Stimulated activated CD8-positive, alpha-beta memory T cell treated with anti-CD3 and anti-CD28 coated beads, Interleukin-7, amount 100 ng/mL, for 24 hours (primary cell): ENCODE measurements at regions not wholly inside any gene's neighbourhood (a gene's known extent, or its start where the extent isn't known, plus 50 kb on each side); places are given as distances from the start of the nearest gene placed in this dataset.
"Not testable (repeated sequence)": the region's sequence is repeated elsewhere in the genome, so short reads cannot be mapped to it uniquely, and the experiment has no call there.

Source experiments
- DNase-seq: peaks from one replicate; pipeline ENCODE4 v3.0.0-alpha.2; 2020; ENCODE audit warnings: low read depth

DNA sequence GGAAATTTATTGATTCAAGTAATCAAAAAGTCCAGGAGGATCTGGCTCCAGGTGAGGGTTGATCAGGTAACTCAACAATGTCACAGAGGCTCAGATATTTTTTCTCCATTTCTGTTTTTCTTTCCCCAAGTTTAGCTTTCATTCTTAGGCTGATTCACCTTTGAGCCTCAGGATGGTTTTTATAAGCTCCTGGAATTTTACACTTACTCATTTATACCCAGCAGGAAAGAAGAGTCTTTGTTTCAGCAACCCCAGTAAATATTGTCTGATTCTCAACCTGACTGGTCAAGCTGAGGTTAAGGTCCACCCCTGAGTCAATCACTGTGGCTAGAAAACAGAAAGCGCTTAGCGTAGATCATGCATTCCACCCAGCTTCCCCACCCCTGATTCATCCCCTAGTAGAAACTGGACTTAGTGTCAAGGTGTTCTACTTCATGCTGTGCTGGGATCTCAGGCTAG is 500.6 kb downstream of the KIF4B start:
- DNase-seq: no peak

DNA sequence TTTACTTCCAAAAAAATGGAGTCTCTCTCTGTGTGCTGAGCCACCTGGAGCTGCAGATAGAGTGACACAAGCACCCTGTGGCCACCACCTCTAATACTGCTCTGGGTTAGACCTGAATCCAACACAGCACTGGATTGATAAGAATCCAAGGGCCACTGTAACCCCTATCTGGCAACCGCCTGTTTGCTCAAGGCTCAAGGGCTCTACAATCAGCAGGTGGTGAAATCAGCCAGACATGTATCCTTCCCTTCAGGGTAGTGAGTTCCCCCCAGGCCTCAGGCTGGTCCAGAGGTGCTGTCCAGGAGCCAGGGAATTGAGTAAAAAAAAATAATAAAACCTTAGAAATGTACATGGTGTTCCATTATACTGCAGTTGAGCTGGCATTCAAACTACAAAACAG is 509.0 kb downstream of the KIF4B start:
- no peak for DNase-seq

DNA sequence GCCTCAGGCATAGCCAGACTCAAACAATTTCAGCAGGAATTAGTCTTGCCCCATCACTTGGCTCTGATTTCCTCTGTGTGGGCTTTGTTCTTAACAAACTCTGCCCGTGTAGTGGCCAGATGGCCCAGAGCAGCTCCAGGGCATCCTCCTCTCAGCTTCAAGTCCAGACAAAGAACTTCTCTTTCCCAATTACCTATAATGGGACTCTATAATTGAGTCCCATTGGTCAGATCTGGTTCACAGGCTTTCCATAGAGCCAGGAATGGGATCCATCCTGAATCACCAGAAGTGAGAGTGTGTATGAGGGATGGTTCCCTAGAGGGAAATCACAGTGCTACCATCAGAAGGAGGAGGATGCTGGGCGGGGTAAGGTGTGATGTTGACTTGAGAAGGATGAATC is 515.8 kb downstream of the KIF4B start:
- DNase-seq: no peak

DNA sequence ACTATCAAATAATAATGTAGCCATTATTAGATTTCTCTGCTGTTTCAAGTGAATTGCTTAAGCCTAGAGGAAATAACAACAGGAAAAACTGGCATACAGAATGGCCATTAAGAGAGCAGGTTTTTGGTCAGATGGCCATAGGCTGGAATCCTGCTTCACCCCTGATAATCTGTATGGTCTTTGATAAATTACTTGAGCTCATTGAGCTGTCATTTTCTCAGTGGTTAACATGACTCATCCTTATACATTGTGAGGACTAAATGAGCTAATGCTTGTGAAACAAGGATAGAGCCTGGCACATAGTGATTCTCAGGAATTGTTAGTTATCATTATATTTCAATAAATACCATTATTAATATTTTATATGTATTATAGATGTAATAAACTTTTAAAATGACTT is 516.5 kb downstream of the KIF4B start:
- DNase-seq: no peak

DNA sequence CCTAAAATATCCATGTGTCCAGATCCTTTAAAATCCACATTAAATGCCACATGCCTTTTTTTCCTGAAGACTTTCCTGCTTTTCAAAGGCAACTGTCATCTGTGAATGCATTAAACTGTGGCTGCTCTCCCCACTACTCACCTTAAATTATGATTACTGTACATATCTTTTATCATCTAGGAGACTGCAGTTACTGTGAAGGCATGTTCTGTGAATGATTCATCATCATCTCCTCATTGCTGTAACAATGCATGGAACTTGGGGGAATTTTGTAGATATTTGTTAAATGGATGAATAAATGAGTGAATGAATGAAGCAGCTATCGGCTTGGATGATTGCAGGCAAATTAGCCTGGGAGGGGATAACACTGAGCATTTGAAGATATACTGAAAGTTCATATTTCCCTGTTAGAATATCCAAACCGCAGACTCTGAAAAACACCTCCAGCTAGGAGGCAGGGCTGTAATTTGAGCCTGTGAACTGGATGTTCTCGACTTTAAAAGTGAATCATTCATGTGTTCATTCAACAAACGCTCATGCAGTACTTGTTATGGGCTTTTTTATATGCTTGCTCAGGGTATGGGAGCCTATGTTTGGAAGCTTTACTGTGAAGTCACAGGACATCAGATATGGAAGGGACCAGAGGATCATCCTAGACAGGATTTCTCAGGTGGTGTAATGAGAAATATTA is 519.2 kb downstream of the KIF4B start:
- no peak for DNase-seq

DNA sequence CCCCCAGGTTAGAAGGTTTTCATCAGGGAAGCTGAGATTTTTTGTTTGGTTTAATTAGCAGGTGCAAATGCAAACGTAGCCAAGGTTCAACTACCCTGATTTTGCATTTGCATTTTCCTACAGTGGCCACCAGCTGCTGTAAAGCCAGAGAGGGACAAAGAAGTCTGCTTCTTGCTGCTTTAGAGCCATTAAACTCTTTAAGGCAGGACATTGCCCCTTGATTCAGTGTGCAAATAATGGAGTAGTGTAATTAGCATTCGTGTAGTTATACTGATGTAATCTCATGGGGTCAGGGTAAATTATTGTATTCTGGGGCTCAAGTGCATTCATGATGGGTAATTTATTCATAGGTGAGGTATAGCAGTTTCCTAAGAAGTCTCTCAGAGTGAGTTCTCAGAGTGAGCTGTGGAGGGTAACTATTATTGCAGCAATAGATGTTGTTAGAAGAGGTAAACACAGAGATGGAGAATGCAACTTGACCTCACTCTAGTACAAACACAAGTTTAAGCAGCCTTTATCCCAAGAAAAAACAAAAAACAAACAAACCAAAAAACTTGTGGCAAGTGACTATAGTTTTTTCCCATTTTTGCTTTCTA is 526.5 kb downstream of the KIF4B start:
- no peak for DNase-seq

DNA sequence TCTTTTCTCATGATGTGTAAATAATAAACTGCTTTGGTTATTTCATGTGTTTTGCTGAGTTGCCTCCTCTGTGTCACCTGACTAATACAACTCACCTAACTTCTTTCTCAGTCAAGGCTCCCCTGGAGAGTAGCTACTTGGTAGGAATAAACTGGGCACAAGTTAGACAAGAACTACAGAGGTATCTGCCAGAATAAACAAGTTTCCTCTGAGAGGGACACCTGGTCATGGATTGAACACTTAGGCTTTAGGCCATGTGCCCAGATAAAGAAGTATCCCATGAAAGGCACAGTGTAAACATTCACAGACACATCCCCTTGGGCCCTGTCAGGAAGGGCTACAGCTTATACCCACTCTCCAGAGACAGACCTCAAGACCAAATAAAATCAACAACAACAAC is 532.5 kb downstream of the KIF4B start:
- DNase-seq: no peak

DNA sequence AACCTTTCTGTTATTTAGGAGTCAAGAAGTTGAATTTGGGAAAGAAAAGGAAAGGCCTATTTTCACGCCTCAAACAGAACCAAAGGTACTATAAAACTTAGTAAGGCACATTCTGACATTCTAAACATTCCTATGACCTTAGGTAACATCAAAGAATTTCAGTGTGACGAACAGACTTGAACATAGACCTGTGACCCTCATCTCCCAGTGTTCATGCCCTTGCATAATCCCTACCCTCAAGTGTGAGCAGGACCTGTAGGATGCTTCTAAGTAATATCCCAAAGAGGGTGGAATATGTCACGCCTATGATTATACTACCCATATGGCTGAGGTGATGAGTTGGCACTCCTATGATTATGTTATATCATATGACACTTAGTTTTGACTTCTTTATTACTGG is 540.9 kb downstream of the KIF4B start:
- DNase-seq: no peak

DNA sequence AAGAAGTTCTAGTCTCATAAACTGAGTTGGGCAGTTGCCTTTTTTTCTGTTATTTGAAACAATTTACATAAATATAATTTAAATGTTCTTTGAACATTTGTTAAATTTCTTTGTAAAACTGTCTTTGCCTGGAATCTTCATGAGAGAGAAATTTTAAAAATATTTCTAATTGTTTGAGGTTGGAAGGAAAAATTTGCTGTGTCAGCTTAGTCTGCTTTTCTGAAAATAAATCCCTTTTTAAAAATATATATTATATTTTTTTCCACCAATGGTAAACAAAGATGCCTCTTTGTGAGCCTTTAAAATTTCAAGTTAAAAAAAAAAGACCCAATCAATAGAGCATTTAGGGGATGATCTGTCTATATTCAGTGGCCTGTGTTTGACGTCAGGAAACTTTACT is 542.7 kb downstream of the KIF4B start:
- DNase-seq: no peak

DNA sequence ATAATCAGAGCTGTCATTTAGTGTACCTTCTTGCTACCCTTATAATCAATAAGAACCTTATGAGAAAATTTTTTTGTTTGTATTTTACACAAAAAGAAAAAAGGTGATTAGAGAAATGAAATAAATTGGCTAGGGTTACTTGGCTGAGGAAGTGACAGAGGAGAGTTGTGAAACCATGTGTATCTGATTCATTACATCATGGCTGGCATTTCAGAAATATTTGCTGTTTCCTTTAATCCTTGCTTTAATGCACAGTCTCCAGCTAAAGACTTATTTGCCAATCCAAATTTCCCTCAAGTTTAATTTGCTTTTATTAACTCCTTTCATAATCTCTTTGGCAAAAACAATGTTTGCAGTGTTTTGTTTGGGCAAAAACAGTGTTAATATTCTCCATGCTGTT is 543.1 kb downstream of the KIF4B start:
- no peak for DNase-seq

DNA sequence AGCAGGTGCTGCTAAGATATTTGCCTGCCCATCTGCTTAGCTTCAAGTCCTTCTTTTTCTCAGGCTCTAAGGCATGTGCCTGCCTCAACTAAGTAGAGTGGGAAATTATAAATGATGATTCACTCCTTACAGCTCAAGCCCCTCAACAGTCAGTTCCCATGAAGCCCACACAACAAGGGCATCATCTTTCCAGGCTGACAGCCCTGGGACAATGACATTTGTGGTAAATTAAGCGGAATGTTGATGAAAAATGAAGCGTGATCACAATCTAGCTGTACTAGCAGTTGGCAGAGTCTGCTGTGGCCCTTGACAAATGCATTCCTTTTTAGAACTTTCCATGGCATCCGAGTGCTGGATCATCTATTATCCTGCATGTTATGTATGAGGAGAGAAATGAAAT is 548.6 kb downstream of the KIF4B start:
- no peak for DNase-seq

DNA sequence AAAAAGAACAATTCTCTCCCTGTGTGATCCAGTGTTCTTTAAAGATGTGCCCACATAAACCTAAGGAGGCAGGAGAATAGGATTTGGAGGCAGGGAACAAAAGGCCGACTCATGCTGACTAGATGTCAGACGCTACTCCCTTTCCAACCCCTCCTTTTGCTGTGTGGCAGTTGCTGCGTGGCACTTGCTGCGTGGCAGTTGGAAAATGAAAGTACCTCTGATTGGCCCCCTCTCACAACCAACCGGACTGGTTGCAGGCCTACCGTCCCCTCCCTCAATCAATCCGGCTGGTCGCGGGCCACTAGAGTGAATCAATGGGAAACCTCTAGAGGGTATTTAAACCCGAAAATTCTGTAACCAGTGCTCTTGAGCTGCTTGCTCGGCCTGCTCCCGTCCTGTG is 551.0 kb downstream of the KIF4B start:
- DNase-seq: no peak

DNA sequence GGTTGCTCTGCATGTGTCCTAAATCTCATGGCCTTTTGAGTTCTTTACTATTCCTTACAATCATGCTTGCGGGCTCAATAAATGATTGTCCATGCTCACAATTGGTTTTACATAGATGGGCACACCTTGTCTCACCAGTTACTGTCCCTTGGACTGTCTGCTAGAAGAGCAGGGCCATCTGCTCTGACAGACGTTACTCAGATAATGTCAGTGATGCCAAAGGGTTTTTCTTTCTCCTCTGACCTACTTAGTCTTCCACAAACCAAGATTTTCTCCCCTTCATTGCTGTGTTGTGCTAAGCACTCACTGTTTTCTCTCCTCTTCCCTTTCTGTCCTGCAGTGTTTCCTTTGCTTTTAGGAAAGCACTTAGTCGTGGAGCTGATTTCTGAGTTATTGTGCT is 562.3 kb downstream of the KIF4B start:
- no peak for DNase-seq

DNA sequence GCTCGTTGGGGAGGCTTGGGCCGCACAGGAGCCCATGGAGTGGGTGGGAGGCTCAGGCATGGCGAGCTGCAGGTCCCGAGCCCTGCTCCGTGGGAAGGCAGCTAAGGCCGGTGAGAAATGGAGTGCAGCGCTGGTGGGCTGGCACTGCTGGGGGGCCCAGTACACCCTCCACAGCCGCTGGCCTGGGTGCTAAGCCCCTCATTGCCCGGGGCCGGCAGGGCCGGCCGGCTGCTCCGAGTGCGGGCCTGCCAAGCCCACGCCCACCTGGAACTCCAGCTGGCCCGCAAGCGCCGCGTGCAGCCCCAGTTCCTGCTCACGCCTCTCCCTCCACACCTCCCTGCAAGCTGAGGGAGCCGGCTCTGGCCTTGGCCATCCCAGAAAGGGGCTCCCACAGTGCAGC is 573.3 kb downstream of the KIF4B start:
- not testable (repeated sequence) for DNase-seq

DNA sequence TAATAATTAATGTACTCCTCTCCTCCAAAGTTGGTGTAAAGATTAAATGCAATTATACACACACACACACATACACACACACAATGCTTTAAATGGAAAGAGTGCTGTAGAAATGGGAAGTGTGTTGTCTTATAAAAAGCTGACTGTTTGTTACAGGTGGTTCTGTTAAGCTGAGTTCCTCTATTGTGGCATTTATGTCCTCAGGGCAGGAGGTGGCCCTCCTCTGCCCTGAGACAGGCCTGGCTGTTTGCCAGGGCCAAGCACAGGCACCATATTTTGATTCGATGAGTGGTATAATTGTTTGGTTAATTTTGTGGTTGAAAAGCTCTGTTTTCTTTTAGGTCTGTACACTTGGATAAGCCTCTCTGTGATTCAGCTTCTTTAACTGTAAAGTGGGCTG is 573.9 kb downstream of the KIF4B start:
- DNase-seq: no peak

DNA sequence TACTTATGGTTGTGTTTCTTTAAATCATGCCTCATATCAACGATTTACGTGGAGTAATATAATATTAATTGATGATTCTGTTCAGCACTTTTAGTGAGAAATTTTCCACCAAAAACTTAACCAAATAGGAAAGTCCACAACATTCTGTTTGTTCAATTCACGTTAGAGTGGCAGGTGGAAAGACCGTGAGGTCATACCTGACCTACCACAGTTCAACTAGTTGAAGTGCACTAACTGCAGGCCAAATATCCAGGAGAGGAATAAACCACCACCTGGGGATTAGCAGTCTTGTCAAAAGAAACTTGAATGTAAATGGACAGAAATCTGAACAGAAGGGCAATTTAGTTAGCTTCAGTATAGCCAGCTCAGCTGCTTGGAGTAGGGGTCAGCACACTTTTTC is 577.7 kb downstream of the KIF4B start:
- no peak for DNase-seq

DNA sequence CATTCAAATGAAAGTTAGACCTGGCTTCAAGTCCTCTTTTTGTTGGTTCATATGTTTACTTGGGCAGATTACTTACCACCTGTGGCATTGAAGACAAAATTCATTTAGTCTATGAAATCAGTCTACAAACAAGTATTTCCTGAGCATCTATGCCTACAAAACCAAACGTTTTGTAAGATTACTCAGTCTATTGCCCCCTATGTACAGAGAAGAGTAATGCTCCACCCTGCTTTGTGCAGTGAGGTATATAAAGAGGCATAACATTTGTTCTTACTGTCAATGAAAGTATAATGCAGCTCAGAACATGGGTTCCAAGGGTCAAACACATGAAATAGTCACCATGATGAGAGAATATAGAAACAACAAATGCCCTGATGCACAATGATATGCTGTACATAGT is 580.7 kb downstream of the KIF4B start:
- DNase-seq: no peak

DNA sequence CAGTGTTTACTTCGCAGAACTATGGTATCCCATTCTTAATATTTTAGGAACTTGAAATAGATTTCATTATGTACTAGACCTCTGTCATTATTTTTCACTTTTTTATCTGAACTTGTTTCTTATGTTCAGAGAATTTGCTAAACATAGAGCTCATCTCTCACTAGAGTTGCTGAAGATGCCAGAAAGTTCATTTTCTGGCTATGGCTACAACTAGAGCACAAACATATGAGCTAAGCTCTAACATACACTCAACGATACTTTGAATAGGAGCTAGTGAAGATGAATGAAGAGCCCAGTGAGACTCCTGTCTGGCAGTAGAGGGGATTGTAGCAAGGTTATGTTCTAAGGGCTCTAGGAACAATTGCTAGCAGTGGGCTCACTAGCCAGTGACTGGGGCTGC is 582.2 kb downstream of the KIF4B start:
- DNase-seq: no peak

DNA sequence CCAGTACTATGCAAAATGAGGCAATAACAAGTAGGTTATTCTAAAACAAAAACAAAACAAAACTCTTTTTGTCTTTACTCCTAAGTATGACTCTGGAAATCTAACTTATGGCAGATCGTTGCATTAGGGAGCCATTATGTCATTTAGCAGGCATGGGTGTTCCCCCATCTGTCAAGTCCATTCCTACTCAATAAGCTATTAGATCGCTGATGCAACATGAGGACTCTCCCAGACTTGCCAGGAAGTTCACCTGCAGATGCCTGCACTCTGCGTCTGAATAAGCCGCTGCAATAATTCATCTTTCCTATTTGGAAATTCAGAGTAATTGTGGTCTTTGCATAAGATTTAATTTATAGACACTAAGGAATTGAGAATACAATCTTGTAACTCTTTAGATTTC is 585.0 kb downstream of the KIF4B start:
- DNase-seq: no peak

DNA sequence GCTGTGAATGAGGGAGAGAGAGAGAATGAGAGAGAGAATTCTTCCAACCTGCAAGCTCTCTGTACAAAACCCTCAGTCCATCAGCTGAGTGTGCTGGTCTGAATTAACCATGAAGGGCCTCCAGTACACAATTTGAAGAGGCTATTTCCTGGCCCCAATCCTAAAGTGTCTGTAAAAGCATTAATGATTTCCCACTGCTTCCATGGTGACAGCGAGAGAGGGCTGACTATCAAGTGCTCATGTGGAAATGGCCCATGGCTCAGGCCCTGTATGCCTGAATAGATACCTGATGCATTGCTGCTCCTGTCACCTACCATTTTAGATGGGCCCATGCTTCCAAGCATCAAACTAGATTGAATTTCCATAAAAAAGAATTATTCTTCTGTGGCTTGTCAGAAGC is 592.4 kb downstream of the KIF4B start:
- DNase-seq: no peak

DNA sequence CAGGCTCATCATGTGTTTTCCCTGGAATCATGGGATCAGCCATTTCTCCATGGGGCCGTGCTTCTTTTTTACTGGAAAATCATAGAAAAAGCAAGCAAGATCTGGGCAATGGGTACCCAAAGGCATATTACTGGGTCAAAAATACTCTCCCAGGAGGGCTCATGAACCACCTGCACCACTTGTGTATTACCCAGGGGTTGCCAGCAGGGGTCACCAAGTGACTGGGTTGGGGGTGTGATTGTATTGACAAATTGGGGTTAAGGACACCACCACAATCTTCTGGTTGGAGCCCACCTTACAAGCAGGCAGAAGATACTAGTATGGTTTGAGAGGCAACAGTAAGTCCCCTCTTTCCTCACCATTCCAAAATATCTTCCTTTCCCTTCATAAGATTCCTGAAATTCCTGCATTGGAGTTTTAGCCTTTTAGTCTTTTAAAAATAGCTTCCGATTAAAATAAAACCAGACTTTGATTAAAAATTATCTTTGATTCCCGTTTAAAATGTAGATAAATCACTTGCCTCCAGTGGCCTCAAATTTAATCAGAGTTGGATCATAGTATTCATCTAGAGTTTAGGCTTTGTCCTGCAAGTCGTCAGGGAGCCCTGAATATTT is 603.3 kb downstream of the KIF4B start:
- DNase-seq: peak; percentile 31

DNA sequence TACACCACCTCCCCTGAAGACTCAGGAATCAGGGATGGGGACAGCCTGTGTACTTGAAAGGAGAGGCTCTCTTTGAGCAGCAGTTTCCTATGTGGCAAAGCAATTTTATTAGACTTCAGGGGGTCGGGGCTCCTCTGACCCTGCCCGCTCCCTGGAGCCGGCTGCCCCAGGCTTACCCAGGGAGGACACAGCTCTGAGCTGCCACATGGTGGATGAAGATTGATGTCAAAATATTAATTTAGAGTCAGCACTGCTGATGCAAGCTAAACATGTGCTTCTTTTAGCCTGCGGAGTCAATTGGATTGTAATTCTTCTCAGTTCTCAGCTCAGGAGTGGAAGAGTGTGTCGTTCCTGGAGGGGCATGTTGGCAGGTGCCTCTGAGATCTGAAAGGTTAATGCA is 606.1 kb downstream of the KIF4B start:
- DNase-seq: no peak

DNA sequence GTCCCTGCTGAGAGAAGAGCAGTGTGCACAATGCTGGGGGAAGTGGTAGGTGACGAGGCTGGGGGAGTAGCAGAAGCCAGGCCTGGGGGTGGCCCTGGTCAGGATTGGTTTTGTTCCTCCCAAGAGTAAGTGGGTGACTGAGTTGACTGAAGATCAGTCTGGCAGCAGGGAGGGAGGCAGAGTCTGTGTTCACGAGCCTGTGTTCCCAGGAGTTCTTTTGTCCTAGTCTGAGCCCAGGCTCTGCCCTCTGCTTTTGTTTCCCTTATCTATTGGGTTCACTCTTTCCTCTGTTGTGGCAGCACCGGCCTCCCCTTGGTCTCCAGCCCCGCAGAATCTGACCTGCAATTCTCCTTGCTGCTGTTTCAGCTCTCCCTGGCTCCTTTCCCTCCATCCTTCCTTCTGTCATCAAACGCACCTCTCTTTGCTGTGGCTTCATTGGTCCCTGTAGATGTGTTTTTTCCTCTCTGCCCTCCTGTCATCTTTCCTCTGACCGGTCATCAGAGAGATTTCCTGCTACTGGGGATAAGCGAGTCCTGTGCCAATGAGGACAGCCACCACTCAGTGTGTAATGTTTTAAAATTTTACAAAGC is 607.4 kb downstream of the KIF4B start:
- DNase-seq: no peak
